Activated CD4-positive, alpha-beta T cell treated with anti-CD3 and anti-CD28 coated beads for 24 hours (primary cell): ENCODE measurements at regions not wholly inside any gene's neighbourhood (a gene's known extent, or its start where the extent isn't known, plus 50 kb on each side); places are given as distances from the start of the nearest gene placed in this dataset.

Source experiments
- DNase-seq, 2 donors: peaks; one replicate each; pipeline ENCODE4 v3.0.0-alpha.2; 2020; ENCODE audit warnings: low read depth in 2 of 2

- DNase-seq = no peak
Measured at GRCh38 chr2:204416236-204416635, 129.0 kb upstream of the PARD3B start.

DNA sequence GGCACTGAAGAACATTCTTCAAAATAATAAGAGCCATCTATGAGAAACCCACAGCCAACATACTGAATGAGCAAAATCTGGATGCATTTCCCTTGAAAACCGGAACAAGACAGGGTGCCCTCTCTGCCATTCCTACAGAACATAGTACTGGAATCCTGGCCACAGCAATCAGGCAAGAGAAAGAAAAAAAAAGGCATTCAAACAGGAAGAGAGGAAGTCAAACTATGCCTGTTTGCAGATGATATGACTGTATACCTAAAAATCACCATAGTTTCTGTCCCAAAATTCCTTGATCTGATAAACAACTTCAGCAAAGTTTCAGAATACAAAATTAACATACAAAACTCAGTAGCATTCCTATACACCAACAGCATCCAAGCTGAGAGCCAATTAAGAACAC lies 119.5 kb upstream of the PARD3B start:
- DNase-seq = no peak

- DNase-seq = no peak
Measured at GRCh38 chr2:204428675-204429074, 116.6 kb upstream of the PARD3B start.

DNA sequence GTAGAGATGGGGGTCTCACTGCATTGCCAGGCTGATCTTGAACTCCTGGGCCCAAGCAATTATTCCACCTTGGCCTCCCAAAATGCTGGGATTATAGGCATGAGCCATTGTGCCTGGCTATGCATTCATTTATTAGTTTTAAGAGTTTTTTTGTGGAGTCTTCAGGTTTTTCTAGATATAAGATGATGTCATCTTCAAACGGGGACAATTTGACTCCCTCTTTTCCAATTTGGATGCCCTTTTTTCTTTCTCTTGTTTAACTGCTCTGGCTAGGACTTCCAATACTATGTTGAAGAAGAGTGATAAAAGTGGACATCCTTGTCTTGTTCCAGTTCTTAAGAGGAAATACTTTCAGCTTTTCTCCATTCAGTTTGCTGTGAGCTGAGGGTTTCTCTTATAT lies 113.7 kb upstream of the PARD3B start:
- no peak for DNase-seq

GRCh38 chr2:204432196-204432595 lies 113.1 kb upstream of the PARD3B start:
- no peak for DNase-seq

DNA sequence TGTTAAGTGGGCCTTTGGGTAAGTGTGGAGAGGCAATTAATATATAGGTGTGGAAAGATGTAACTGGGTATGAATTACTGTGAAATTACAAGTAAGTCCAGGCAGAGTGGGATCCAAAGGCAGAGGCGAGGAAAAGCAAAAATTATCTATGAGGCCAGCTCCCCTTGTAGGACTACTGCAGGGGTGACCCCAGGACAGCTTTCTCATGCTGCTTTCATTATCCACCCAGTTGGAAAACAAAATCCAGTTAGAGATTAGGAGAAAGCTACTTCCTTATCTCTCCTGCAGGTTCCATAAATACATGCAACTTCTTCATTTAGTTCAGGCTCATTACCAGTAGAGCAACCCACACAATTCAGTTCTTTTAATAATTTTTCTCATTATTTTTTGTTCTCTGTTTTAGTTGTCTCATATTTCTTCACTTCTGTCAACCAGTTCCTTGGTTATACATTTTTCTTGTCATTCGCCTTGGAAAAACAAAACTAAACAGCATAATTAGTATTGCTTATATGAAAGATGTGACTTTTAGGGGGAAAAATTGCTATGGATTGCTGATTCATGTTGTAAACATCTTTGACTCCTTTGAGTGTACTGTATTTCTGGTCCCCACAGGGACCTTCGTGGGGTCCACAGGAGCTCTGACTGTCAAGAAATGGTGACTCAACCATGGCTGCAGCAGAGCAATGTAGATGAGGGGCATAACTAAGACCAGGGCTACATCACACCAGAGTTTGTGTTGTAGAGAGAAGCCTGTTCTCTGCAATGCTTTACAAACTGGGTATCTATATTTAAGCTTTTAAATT lies 110.4 kb upstream of the PARD3B start:
- DNase-seq = no peak

DNA sequence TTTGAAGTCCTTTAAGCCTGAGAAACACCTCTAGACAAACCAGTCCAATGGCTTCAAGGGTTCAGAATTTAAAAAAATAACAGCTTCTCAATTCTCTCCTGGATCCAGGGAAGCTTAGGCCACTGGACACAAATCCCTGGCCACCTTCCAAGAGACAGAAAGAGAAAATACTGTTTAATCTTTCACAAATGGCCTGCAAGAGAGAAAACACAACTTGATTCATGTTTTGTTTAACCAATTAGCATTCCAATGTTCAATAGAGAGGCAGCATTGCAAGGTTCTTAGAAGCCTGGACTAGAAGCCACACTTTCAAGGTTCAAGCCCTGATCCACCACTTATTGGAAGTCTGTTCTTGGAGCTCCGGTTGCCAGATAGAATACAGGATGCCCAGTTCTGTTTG lies 109.0 kb upstream of the PARD3B start:
- no peak for DNase-seq

DNA sequence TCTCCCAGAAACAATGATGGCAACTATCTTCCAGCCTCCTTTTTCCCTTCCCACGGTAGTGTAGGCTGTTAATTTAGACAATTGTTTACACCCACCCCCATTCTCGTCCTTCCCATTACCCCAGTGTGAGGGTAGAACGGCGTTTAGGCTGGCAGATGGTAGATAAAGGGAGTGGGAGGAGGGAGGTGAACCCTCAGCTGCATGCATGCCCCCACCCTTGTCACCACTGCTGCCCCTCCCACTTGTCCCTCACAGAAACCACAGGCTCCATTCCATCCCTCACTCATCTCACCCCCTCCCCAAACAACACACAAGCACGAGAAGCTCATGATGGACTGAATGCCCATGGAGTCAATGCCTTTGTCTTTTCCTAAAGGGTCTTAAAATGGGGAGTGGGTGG lies 107.9 kb upstream of the PARD3B start:
- DNase-seq = no peak

DNA sequence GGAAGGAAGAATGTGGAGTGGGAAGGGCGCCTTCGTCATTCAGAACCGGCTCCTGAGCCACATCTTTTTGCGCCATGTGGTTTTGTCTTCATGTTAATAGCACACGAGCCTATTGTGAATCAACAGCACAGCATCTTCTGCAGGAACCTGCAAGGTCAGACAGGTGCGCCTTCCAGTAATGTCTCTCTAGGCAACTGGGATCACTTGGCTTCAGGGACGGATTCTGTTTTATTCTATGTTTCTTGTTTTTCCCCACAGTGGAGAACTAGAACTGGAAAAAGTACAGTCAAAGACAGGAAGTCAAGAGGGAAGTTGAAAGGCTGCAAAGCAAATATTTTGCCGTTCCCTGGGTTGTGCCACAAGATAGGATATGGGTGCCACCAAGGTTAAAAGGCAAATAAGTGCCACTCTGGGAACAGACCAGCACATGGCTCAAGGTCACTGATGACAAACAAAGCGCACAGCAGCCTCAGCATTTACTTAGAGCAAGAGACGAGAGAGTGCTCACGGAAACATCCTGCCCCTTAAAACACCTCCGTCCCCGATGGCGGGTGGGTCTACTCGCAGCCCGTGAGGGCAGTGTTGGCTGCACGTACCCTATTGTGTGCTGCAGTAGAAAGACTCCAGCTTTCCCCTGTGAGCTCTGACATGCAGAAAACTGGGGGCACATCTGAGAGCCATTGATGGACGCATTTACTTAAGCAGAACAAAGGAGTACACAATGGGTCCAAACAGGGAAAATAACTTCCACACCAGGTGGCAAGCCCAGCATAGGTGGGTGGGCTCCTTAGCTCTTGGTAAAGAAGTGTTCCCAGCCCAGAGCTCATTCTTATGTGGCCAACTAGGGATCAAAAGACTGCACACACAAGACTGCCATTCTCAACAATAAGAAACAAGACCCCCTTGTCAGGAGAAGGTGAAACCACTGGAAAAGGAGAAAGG lies 107.2 kb upstream of the PARD3B start:
- DNase-seq = no peak

DNA sequence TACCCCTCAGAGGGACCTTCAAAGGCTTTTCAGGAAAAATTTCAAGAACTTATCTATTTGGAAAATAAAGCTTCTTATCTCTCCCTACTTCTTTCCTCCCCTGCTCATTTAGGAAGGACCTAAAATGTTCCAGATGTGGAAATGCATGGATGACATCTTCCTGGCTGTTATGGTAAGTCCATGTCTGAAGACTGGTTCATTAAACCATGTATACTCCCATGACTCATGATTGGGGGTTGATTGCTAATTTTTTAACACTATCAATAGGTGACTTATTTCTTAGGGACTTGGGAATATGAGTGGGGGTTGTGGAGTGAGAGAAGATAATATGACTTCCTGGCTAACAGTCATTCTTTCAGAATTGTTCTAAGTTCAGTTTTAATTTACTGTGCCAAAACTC lies 104.0 kb upstream of the PARD3B start:
- DNase-seq = no peak

DNA sequence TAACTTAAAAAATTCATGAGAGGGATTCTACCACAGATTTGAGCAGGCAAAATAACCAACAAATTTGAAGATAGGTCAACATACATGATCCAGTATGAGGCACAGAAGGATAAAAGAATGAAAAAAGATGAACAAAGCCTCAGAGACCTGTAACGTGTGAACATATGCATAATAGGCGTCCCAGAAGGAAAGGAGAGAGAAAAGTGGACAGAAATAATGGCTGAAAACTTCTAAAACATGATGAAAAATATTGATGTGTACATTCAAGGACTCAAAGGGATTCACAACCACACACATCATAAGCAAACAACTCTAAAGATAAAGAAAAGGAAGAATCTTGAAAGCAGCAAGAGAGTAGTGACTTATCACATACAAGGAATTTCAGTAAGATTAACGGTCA lies 100.1 kb upstream of the PARD3B start:
- DNase-seq = no peak

GRCh38 chr2:204447722-204448121 lies 97.6 kb upstream of the PARD3B start:
- no peak for DNase-seq

- no peak for DNase-seq
Measured at GRCh38 chr2:204449977-204450376, 95.3 kb upstream of the PARD3B start.

- DNase-seq = no peak
Measured at GRCh38 chr2:204451766-204452165, 93.5 kb upstream of the PARD3B start.

GRCh38 chr2:204452464-204453023 lies 92.7 kb upstream of the PARD3B start:
- no peak for DNase-seq

DNA sequence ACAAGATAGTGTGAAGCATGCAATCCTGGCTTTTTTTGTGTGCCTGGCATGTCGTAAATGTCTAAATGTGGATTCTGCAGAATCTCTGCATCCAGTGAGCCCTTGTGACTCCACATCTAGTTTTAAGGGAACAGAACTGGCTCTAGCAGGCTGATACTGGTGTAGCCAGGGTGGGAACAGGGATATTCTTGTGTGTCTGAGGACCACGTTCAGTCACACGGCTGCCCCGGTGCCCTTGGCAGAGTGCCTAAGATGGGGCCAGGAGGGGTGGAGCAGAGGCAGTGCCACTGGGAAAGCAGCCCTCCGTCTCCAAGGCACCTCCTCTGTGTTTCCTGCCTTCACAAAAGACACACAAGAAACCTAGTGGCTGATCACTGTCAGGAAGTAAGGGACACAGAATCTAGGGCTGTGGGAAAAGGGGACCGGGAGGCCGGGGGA lies 91.5 kb upstream of the PARD3B start:
- no peak for DNase-seq

DNA sequence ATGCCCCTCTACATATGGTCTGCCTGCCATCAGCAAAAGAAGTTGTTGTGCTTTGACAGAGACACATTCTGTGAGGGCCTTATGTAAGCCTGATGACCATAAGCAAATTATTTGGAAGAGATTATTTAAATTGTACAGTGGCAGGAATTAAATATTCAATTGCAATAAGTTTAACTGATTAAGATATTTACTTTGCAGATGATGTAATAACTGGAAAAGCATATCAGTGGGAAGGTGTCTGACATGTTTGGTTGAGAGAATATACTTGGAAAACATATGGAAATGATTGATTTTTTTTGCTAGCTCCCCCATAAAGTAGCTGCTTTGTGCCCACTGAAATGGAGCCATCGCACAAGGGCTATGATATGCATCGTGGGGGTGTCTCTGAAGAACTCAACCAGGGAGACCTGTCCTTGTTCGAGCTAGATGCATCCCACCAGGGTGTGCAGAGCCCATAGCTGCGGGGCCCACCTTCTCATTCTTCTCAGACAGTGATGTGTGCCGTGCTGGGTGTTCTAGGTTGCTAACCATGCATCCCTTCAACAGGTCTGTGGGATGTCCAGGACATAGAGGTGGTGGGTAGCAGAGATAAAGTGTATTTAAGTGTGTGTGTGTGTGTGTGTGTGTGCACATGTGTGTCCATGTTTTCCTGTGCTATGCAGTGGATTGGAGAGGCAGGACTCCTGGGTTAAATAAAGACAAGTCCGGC lies 90.4 kb upstream of the PARD3B start:
- DNase-seq = no peak

DNA sequence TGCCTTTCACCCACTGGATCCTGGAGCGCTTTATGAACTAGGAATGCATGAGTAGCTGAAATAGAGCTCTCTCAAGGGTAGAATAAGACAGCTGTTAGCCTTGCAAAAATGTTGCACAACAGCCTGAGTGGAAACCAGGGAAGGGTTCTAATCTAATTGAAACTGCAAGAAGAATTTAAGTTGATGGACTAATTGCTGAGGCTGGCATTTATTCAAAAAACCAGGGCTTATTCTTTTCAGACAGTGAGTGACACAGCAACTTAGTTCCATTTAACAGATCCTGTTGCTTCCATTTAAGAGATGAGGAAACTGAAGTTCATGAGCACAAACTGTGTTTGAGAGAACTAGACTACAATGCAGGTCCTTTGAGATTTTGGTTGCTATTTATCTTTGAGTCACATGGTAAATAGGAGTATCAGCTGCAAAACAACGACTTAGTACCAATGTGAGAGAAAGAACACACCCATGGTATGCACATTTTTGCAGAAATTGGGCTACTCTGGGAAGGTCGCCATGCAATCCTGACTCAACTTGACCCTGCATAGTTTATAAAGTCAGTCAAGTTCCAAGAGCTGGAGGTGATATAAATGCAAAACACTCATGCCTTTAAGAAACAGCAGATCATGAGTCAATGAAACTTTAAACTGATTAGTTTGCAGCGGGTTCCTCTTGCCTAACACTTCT lies 76.4 kb upstream of the PARD3B start:
- no peak for DNase-seq

GRCh38 chr2:204470178-204470620 lies 75.1 kb upstream of the PARD3B start:
- no peak for DNase-seq

- DNase-seq = no peak
Measured at GRCh38 chr2:204470621-204471196, 74.6 kb upstream of the PARD3B start.

DNA sequence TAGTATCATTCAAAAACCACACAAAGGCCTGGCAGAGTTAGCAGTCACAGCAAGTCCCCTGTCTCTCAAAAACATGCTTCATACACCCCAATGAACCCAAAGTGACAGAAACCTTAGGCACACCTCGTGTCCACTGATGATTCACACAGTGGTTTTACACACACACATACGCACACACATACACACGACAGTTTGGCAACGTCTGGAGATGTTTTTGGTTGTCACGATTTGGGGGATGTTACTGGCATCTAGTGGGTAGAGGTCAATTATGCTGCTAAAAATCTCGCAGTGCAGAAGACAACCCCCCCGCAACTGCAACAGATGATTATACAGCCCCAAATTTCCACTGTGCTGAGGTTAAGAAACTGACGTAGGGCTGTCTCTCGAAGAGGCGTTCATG lies 72.9 kb upstream of the PARD3B start:
- DNase-seq = no peak
